SK-N-SH (cell line): ENCODE measurements at regions not wholly inside any gene's neighbourhood (a gene's known extent, or its start where the extent isn't known, plus 50 kb on each side); places are given as distances from the start of the nearest gene placed in this dataset.

Source experiments
- CTCF ChIA-PET: fragments of 300-600, 350-600 bp; formaldehyde crosslinking; extraction: SDS; loops from one replicate; lab custom pipeline; 2021; lab: Yijun Ruan, JAX
- POLR2A ChIA-PET: fragments of 350-600 bp; sonication (Branson Sonifier 250); formaldehyde crosslinking; extraction: SDS; loops from one replicate; lab custom pipeline; 2020; ENCODE audit warnings: antibody characterized with exemption, inconsistent platforms; lab: Yijun Ruan, JAX
- DNase-seq: peaks from one replicate; pipeline ENCODE4 v3.0.0; 2012
- H2AFZ ChIP-seq: fragments of 200-600 bp; sonication (generic); 2 replicates; pipeline ENCODE4 v1.8.1; 2016; ENCODE audit warnings: antibody characterized with exemption, mild to moderate bottlenecking, low read depth
- H3F3A ChIP-seq: fragments of 200-600 bp; sonication (generic); replicated peaks from 2 replicates; pipeline ENCODE3; 2016; ENCODE audit warnings: antibody characterized with exemption, mild to moderate bottlenecking; ENCODE audit not compliant: insufficient read depth
- H3K27ac ChIP-seq, 2 experiments: fragments of 200-500 bp in 1 of 2; fragments of 200-600 bp in 1 of 2; sonication (Bioruptor generic) in 1 of 2; sonication (generic), shearing (Covaris generic) in 1 of 2; 2 replicates each; pipeline versions ENCODE4 v1.5.1 to v1.6.1; 2014 to 2016; ENCODE audit warnings: low read depth in 2 of 2, inconsistent platforms in 1 of 2, low read length in 1 of 2, mild to moderate bottlenecking in 1 of 2, mixed read lengths in 1 of 2
- H3K27me3 ChIP-seq: fragments of 200-600 bp; sonication (generic), shearing (Covaris generic); 2 replicates; pipeline ENCODE4 v1.6.1; 2016; ENCODE audit warnings: mixed run types; ENCODE audit not compliant: insufficient read depth
- H3K36me3 ChIP-seq, 2 experiments: fragments of 200-500 bp in 1 of 2; fragments of 200-600 bp in 1 of 2; sonication (Bioruptor generic) in 1 of 2; sonication (generic) in 1 of 2; replicated peaks in 1 of 2; 2 replicates each; pipeline versions ENCODE3 to v1.5.1; 2014 to 2016; ENCODE audit warnings: low read length in 1 of 2, mild to moderate bottlenecking in 1 of 2; ENCODE audit not compliant: insufficient read depth in 2 of 2, control insufficient read depth in 1 of 2
- H3K4me1 ChIP-seq, 2 experiments: fragments of 200-500 bp in 1 of 2; fragments of 200-600 bp in 1 of 2; sonication (Bioruptor generic) in 1 of 2; sonication (generic), shearing (Covaris generic) in 1 of 2; 2 replicates each; pipeline versions ENCODE4 v1.5.1 to v1.6.1; 2014 to 2016; ENCODE audit warnings: low read depth in 1 of 2, low read length in 1 of 2, mixed run types in 1 of 2; ENCODE audit not compliant: insufficient read depth in 2 of 2, control insufficient read depth in 1 of 2
- H3K4me2 ChIP-seq: fragments of 200-600 bp; sonication (generic), shearing (Covaris generic); 2 replicates; pipeline ENCODE4 v1.6.1; 2017; ENCODE audit warnings: mixed run types
- H3K4me3 ChIP-seq, 2 experiments: fragments of 200-500 bp in 1 of 2; fragments of 200-600 bp in 1 of 2; sonication (Bioruptor generic) in 1 of 2; sonication (generic), shearing (Covaris generic) in 1 of 2; 2 replicates each; pipeline versions ENCODE4 v1.5.1 to v1.8.1; 2014 to 2016; ENCODE audit warnings: low read depth in 2 of 2, inconsistent platforms in 1 of 2, low read length in 1 of 2, mild to moderate bottlenecking in 1 of 2, mixed read lengths in 1 of 2, moderate library complexity in 1 of 2
- H3K79me2 ChIP-seq: fragments of 200-600 bp; sonication (generic); 2 replicates; pipeline ENCODE4 v1.8.1; 2017; ENCODE audit warnings: mild to moderate bottlenecking; ENCODE audit not compliant: insufficient read depth
- H3K9ac ChIP-seq: fragments of 200-600 bp; sonication (generic); 2 replicates; pipeline ENCODE4 v1.6.1; 2017; ENCODE audit warnings: mixed run types
- H3K9me2 ChIP-seq: fragments of 200-600 bp; sonication (generic); 2 replicates; pipeline ENCODE4 v1.6.1; 2017; ENCODE audit warnings: mixed run types
- H3K9me3 ChIP-seq: fragments of 200-600 bp; sonication (generic); 2 replicates; pipeline ENCODE4 v1.6.1; 2017; ENCODE audit warnings: mixed run types, mild to moderate bottlenecking, moderate library complexity
- H4K20me1 ChIP-seq: fragments of 200-600 bp; sonication (generic); 2 replicates; pipeline ENCODE4 v1.6.1; 2017; ENCODE audit warnings: mild to moderate bottlenecking, mixed run types; ENCODE audit not compliant: insufficient read depth
- GABPA ChIP-seq: IDR thresholded peaks from 2 replicates; pipeline ENCODE4 v1.4.0; 2012; ENCODE audit warnings: low read depth, mild to moderate bottlenecking
- MXI1 ChIP-seq: IDR thresholded peaks from 2 replicates; pipeline ENCODE4 v1.6.1; 2012; ENCODE audit warnings: mild to moderate bottlenecking, low read depth, low read length, improper control_type of control experiment
- NFIC ChIP-seq: IDR thresholded peaks from 2 replicates; pipeline ENCODE4 v1.4.0; 2012; ENCODE audit warnings: borderline replicate concordance
- POLR2AphosphoS5 ChIP-seq: IDR thresholded peaks from 2 replicates; pipeline ENCODE4 v1.6.1; 2012; ENCODE audit warnings: low read depth, low read length
- RAD21 ChIP-seq: IDR thresholded peaks from 2 replicates; pipeline ENCODE4 v1.6.1; 2012; ENCODE audit warnings: mild to moderate bottlenecking, low read length
- RFX5 ChIP-seq: IDR thresholded peaks from 2 replicates; pipeline ENCODE4 v1.6.1; 2012; ENCODE audit warnings: mild to moderate bottlenecking, improper control_type of control experiment, low read length
- RXRA ChIP-seq: IDR thresholded peaks from 2 replicates; pipeline ENCODE4 v1.4.0; 2012; ENCODE audit warnings: low read depth, mild to moderate bottlenecking, borderline replicate concordance
- SMC3 ChIP-seq: IDR thresholded peaks from 2 replicates; pipeline ENCODE4 v1.6.1; 2012; ENCODE audit warnings: low read depth, low read length, improper control_type of control experiment
- USF2 ChIP-seq: fragments of 150-350 bp; IDR thresholded peaks from 2 replicates; pipeline ENCODE4 v1.6.1; 2017; ENCODE audit warnings: antibody characterized with exemption, low read length, low read depth, borderline replicate concordance
- WGBS: methylation state at CpG from one replicate; pipeline ENCODE4 v1.1.6; 2017; ENCODE audit warnings: low lambda C conversion rate; 5-methylcytosine and 5-hydroxymethylcytosine counted together
- TF ChIP-seq, protein P1 (sequence below): fragments of 200-600 bp; sonication (generic); IDR thresholded peaks from 2 replicates; pipeline ENCODE4 v1.6.1; 2017; ENCODE audit warnings: antibody characterized with exemption, mild to moderate bottlenecking, moderate library complexity

DNA sequence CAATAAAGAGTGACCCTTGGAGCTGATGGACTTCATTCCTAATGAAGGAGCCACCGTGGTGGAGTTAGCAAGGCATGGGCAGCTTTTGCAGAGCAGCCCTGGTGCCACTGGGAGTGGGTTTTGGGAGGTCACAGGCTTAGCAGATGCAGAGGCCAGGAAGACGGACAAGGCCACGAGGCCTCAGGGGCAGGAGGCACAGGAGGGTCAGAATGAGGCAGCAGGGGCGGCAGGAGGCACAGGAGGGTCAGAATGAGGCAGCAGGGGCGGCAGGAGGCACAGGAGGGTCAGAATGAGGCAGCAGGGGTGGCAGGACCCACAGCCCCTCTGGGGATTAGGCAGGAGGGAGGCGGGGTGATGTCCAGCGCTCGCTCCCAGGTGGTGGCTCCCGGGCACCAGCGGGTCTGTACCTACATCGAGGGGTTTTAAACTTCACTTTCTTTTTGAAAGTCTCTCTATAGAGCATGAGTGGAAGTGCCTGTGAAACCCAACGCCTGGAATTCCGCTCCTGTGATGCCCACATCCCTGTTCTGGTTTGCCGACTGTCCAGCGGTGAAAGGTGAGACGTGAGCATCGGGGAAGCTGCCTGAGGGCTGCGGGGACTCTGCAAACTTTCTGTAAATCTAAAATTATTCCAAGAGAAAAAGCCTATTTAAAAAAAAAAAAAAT is 521.6 kb downstream of the BRD1 start:
- H2AFZ ChIP-seq = no peak overlapping the region
- CTCF ChIA-PET = interaction anchor here (0.7 to 5.2 kb wide), 28 partner anchors 8 to 728 kb away, joined by 3 to 103 read pairs (median 6); no protein-coding TSS in a partner anchor
- TF ChIP-seq NFIC (no peak), RFX5 (no peak), POLR2AphosphoS5 (no peak), GABPA (no peak), MXI1 (no peak)
- TF ChIP-seq, all 33 proteins: peak for 0
- H3F3A ChIP-seq = no peaks in the 10 kb centered on the region
- H3K36me3 ChIP-seq = no peaks in the 10 kb centered on the region
- DNase-seq = no peak
- no peaks in the 10 kb centered on the region for H3K9me2 ChIP-seq
- H3K9ac ChIP-seq = no peak overlapping the region
- no peak overlapping the region for H3K4me2 ChIP-seq
- no peak overlapping the region for H3K4me3 ChIP-seq
- H3K4me1 ChIP-seq = peaks cover 0 to 18% of the 10 kb centered on the region in 2 experiments; a peak in 1 of 4 replicates
- no peak overlapping the region for H3K27ac ChIP-seq
- H3K79me2 ChIP-seq = no peaks in the 10 kb centered on the region
- H4K20me1 ChIP-seq = no peaks in the 10 kb centered on the region
- H3K27me3 ChIP-seq = no peaks in the 10 kb centered on the region; the same call in 1 of the 2 replicates
- 0 out of 2 replicates have a peak, but pooled peaks cover 2% of the 10 kb centered on the region for H3K9me3 ChIP-seq
- POLR2A ChIA-PET = interaction anchor here (0.6 kb wide), 1 partner anchor 920 kb away, joined by 4 read pairs; no protein-coding TSS in a partner anchor
- 22% methylated on average over 14 of the region's 18 CpGs for WGBS

GRCh38 chr22:49305214-49305965 is 522.3 kb downstream of the BRD1 start:
- H3K27me3 ChIP-seq = no peaks in the 10 kb centered on the region; the same call in 1 of the 2 replicates
- no peaks in the 10 kb centered on the region for H3F3A ChIP-seq
- no peak overlapping the region for H3K9ac ChIP-seq
- POLR2A ChIA-PET = no interaction called here
- H3K9me2 ChIP-seq = no peaks in the 10 kb centered on the region
- H3K36me3 ChIP-seq = no peaks in the 10 kb centered on the region
- H3K9me3 ChIP-seq = no peaks in the 10 kb centered on the region
- no peaks in the 10 kb centered on the region for H3K79me2 ChIP-seq
- H2AFZ ChIP-seq = no peak overlapping the region
- H3K4me1 ChIP-seq = peaks cover 0 to 18% of the 10 kb centered on the region in 2 experiments; a peak in 1 of 4 replicates
- 9% methylated on average over 13 of the region's 20 CpGs for WGBS
- CTCF ChIA-PET = interaction anchor here (0.7 to 5.2 kb wide), 48 partner anchors 9 to 740 kb away, joined by 3 to 103 read pairs (median 4); no protein-coding TSS in a partner anchor
- H3K4me2 ChIP-seq = no peak overlapping the region
- H3K27ac ChIP-seq = peak overlapping the region in 1 of 2 experiments; percentile 53; a peak in 1 of 4 replicates
- TF ChIP-seq USF2 (no peak), NFIC (no peak), RAD21 (peak; percentile 85), SMC3 (peak; percentile 79), MXI1 (no peak), RXRA (no peak)
- TF ChIP-seq, protein P1, sequence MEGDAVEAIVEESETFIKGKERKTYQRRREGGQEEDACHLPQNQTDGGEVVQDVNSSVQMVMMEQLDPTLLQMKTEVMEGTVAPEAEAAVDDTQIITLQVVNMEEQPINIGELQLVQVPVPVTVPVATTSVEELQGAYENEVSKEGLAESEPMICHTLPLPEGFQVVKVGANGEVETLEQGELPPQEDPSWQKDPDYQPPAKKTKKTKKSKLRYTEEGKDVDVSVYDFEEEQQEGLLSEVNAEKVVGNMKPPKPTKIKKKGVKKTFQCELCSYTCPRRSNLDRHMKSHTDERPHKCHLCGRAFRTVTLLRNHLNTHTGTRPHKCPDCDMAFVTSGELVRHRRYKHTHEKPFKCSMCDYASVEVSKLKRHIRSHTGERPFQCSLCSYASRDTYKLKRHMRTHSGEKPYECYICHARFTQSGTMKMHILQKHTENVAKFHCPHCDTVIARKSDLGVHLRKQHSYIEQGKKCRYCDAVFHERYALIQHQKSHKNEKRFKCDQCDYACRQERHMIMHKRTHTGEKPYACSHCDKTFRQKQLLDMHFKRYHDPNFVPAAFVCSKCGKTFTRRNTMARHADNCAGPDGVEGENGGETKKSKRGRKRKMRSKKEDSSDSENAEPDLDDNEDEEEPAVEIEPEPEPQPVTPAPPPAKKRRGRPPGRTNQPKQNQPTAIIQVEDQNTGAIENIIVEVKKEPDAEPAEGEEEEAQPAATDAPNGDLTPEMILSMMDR = peak; percentile 59
- peak; percentile 90 for DNase-seq
- no peaks in the 10 kb centered on the region for H4K20me1 ChIP-seq
- no peak overlapping the region for H3K4me3 ChIP-seq
